SJCRH30 (cell line): ENCODE measurements at regions not wholly inside any gene's neighbourhood (a gene's known extent, or its start where the extent isn't known, plus 50 kb on each side); places are given as distances from the start of the nearest gene placed in this dataset.

Experiments
- DNase-seq, 2 experiments: peaks; one replicate each; pipeline ENCODE4 v3.0.0-alpha.2; 2015 to 2020
- H3K27ac ChIP-seq: fragments of 250-450 bp; sonication (Bioruptor Pico); 2 replicates; pipeline ENCODE4 v1.5.1; 2020; ENCODE audit warnings: mild to moderate bottlenecking, moderate library complexity
- H3K27me3 ChIP-seq: fragments of 250-450 bp; sonication (Bioruptor Pico); 2 replicates; pipeline ENCODE4 v1.5.1; 2020; ENCODE audit warnings: mild to moderate bottlenecking, moderate library complexity
- H3K36me3 ChIP-seq: fragments of 250-450 bp; sonication (Bioruptor Pico); 2 replicates; pipeline ENCODE4 v1.5.1; 2020; ENCODE audit warnings: mild to moderate bottlenecking, moderate library complexity
- H3K4me1 ChIP-seq: fragments of 250-450 bp; sonication (Bioruptor Pico); 2 replicates; pipeline ENCODE4 v1.5.1; 2020; ENCODE audit warnings: mild to moderate bottlenecking, moderate library complexity
- H3K4me3 ChIP-seq: fragments of 250-450 bp; sonication (Bioruptor Pico); 2 replicates; pipeline ENCODE4 v1.5.1; 2020; ENCODE audit warnings: mild to moderate bottlenecking, moderate library complexity
- H3K9me3 ChIP-seq: fragments of 250-450 bp; sonication (Bioruptor Pico); replicated peaks from 2 replicates; pipeline ENCODE4 v1.5.1; 2020; ENCODE audit warnings: mild to moderate bottlenecking, moderate library complexity

GRCh38 chr1:96632045-96632664 lies 89.4 kb upstream of the PTBP2 start:
- Histone ChIP-seq H3K4me3 (no peak overlapping the region), H3K27me3 (no peaks in the 10 kb centered on the region), H3K4me1 (no peaks in the 10 kb centered on the region), H3K9me3 (no peaks in the 10 kb centered on the region), H3K36me3 (no peaks in the 10 kb centered on the region), H3K27ac (no peak overlapping the region)
- no peak for DNase-seq

GRCh38 chr1:96633695-96634094 lies 87.9 kb upstream of the PTBP2 start:
- H3K27ac ChIP-seq = no peak overlapping the region
- no peak for DNase-seq
- H3K36me3 ChIP-seq = no peaks in the 10 kb centered on the region
- no peaks in the 10 kb centered on the region for H3K4me1 ChIP-seq
- no peaks in the 10 kb centered on the region for H3K9me3 ChIP-seq
- no peaks in the 10 kb centered on the region for H3K27me3 ChIP-seq
- H3K4me3 ChIP-seq = no peak overlapping the region

- H3K27ac ChIP-seq = no peak overlapping the region
- H3K27me3 ChIP-seq = no peaks in the 10 kb centered on the region
- H3K9me3 ChIP-seq = no peaks in the 10 kb centered on the region
- no peak overlapping the region for H3K4me3 ChIP-seq
- H3K36me3 ChIP-seq = no peaks in the 10 kb centered on the region
- no peak for DNase-seq
- H3K4me1 ChIP-seq = no peaks in the 10 kb centered on the region
Measured at GRCh38 chr1:96634883-96635282, 86.7 kb upstream of the PTBP2 start.

- Histone ChIP-seq H3K4me3 (no peak overlapping the region), H3K36me3 (no peaks in the 10 kb centered on the region), H3K4me1 (no peaks in the 10 kb centered on the region), H3K9me3 (no peaks in the 10 kb centered on the region), H3K27ac (no peak overlapping the region), H3K27me3 (no peaks in the 10 kb centered on the region)
- DNase-seq = no peak
Measured at GRCh38 chr1:96641282-96641681, 80.3 kb upstream of the PTBP2 start.

GRCh38 chr1:96643519-96643918 lies 78.1 kb upstream of the PTBP2 start:
- DNase-seq = no peak
- no peak overlapping the region for H3K4me3 ChIP-seq
- no peaks in the 10 kb centered on the region for H3K27me3 ChIP-seq
- H3K27ac ChIP-seq = no peak overlapping the region
- H3K9me3 ChIP-seq = no peaks in the 10 kb centered on the region
- H3K36me3 ChIP-seq = no peaks in the 10 kb centered on the region
- no peaks in the 10 kb centered on the region for H3K4me1 ChIP-seq

GRCh38 chr1:96649301-96649700 lies 72.3 kb upstream of the PTBP2 start:
- H3K4me3 ChIP-seq = no peak overlapping the region
- no peaks in the 10 kb centered on the region for H3K27me3 ChIP-seq
- no peaks in the 10 kb centered on the region for H3K9me3 ChIP-seq
- H3K4me1 ChIP-seq = no peaks in the 10 kb centered on the region
- DNase-seq = no peak
- no peak overlapping the region for H3K27ac ChIP-seq
- H3K36me3 ChIP-seq = no peaks in the 10 kb centered on the region

- no peak for DNase-seq
- Histone ChIP-seq H3K4me1 (no peaks in the 10 kb centered on the region), H3K27me3 (no peaks in the 10 kb centered on the region), H3K9me3 (no peaks in the 10 kb centered on the region), H3K4me3 (no peak overlapping the region), H3K36me3 (no peaks in the 10 kb centered on the region), H3K27ac (no peak overlapping the region)
Measured at GRCh38 chr1:96651517-96651916, 70.1 kb upstream of the PTBP2 start.

GRCh38 chr1:96660051-96660450 lies 61.5 kb upstream of the PTBP2 start:
- no peaks in the 10 kb centered on the region for H3K4me1 ChIP-seq
- no peak for DNase-seq
- H3K27ac ChIP-seq = no peak overlapping the region
- H3K4me3 ChIP-seq = no peak overlapping the region
- H3K27me3 ChIP-seq = no peaks in the 10 kb centered on the region
- no peaks in the 10 kb centered on the region for H3K9me3 ChIP-seq
- H3K36me3 ChIP-seq = no peaks in the 10 kb centered on the region

GRCh38 chr1:96660503-96660902 lies 61.1 kb upstream of the PTBP2 start:
- H3K9me3 ChIP-seq = no peaks in the 10 kb centered on the region
- no peak overlapping the region for H3K27ac ChIP-seq
- DNase-seq = no peak
- no peaks in the 10 kb centered on the region for H3K4me1 ChIP-seq
- H3K4me3 ChIP-seq = no peak overlapping the region
- no peaks in the 10 kb centered on the region for H3K27me3 ChIP-seq
- H3K36me3 ChIP-seq = no peaks in the 10 kb centered on the region
